Astrocyte (in vitro differentiated cells and primary cell): ENCODE measurements at regions not wholly inside any gene's neighbourhood (a gene's known extent, or its start where the extent isn't known, plus 50 kb on each side); places are given as distances from the start of the nearest gene placed in this dataset.

ENCODE experiments used
- DNase-seq: peaks from one replicate; pipeline ENCODE4 v3.0.0-alpha.2; 2010; ENCODE audit warnings: low read depth
- FAIRE-seq: peaks from 2 replicates; lab custom pipeline; 2011; peaks lifted over from hg19 to GRCh38; lab: Jason Lieb, UNC
- H2AFZ ChIP-seq: 2 replicates; pipeline ENCODE4 v1.6.0; 2012; ENCODE audit warnings: low read depth, low read length, inconsistent platforms
- H3K27ac ChIP-seq: 2 replicates; pipeline ENCODE4 v1.5.1; 2011; ENCODE audit warnings: low read depth, low read length, inconsistent platforms
- H3K27me3 ChIP-seq: 2 replicates; pipeline ENCODE4 v1.6.0; 2011; ENCODE audit warnings: low read length, inconsistent platforms; ENCODE audit not compliant: insufficient read depth
- H3K36me3 ChIP-seq: 2 replicates; pipeline ENCODE4 v1.5.1; 2011; ENCODE audit warnings: low read length, inconsistent platforms; ENCODE audit not compliant: insufficient read depth
- H3K4me1 ChIP-seq: 2 replicates; pipeline ENCODE4 v1.5.1; 2011; ENCODE audit warnings: low read length, inconsistent platforms; ENCODE audit not compliant: insufficient read depth
- H3K4me2 ChIP-seq: 2 replicates; pipeline ENCODE4 v1.6.0; 2012; ENCODE audit warnings: low read length, inconsistent platforms
- H3K4me3 ChIP-seq: 2 replicates; pipeline ENCODE4 v1.5.1; 2011; ENCODE audit warnings: low read depth, mild to moderate bottlenecking, low read length, inconsistent platforms; ENCODE audit not compliant: insufficient read depth
- H3K79me2 ChIP-seq: 2 replicates; pipeline ENCODE4 v1.6.0; 2012; ENCODE audit warnings: mild to moderate bottlenecking, low read length, inconsistent platforms; ENCODE audit not compliant: insufficient read depth
- H3K9ac ChIP-seq: 2 replicates; pipeline ENCODE4 v1.6.0; 2012; ENCODE audit warnings: mild to moderate bottlenecking, low read length, inconsistent platforms
- H3K9me3 ChIP-seq: 2 replicates; pipeline ENCODE4 v1.5.1; 2012; ENCODE audit warnings: low read depth, mild to moderate bottlenecking, low read length, inconsistent platforms; ENCODE audit not compliant: insufficient read depth
- H4K20me1 ChIP-seq: 2 replicates; pipeline ENCODE4 v1.6.0; 2012; ENCODE audit warnings: low read length, inconsistent platforms; ENCODE audit not compliant: insufficient read depth
- H3K27ac Mint-ChIP-seq: one replicate; pipeline ENCODE4 v1.8.0; 2021; ENCODE audit warnings: mild to moderate bottlenecking, mixed read lengths; ENCODE audit not compliant: unreplicated experiment
- H3K27me3 Mint-ChIP-seq: one replicate; pipeline ENCODE4 v1.8.0; 2021; ENCODE audit warnings: low read depth, mixed read lengths; ENCODE audit not compliant: unreplicated experiment
- H3K36me3 Mint-ChIP-seq: one replicate; pipeline ENCODE4 v1.8.0; 2021; ENCODE audit warnings: low read depth, mixed read lengths; ENCODE audit not compliant: unreplicated experiment
- H3K4me1 Mint-ChIP-seq: one replicate; pipeline ENCODE4 v1.8.0; 2021; ENCODE audit warnings: low read depth, mixed read lengths; ENCODE audit not compliant: unreplicated experiment
- H3K4me3 Mint-ChIP-seq: one replicate; pipeline ENCODE4 v1.8.0; 2021; ENCODE audit warnings: mild to moderate bottlenecking, moderate library complexity, mixed read lengths; ENCODE audit not compliant: unreplicated experiment
- H3K9me3 Mint-ChIP-seq: one replicate; pipeline ENCODE4 v1.8.0; 2021; ENCODE audit warnings: mild to moderate bottlenecking, mixed read lengths; ENCODE audit not compliant: unreplicated experiment
- CTCF ChIP-seq: IDR thresholded peaks from 2 replicates; pipeline ENCODE4 v1.5.1; 2011; ENCODE audit warnings: low read depth, mild to moderate bottlenecking, inconsistent platforms, low read length, moderate library complexity; ENCODE audit not compliant: insufficient read depth
- EZH2 ChIP-seq: IDR thresholded peaks from 2 replicates; pipeline ENCODE4 v1.6.1; 2012; ENCODE audit warnings: mild to moderate bottlenecking, low read length, inconsistent platforms; ENCODE audit not compliant: insufficient read depth

DNA sequence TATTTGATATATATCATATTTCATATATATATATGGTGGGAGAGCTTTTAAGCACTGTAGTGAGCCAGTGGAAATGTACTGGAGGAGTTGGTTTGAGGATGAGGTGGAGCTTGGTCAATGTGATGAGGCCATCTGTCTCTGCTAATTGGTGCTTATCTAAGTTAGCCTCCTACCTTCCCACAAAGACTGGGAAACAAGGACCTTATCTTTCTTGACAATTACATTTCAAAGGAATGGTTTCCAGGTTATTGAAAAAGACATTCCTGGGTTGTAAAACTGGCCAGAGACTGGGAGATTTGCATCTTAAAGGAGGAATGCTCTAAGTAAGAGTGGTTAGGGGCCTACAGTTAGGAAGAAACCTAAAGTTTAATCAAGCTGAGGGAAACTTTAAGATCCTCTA lies 212.8 kb upstream of the SYT1 start:
- Histone ChIP-seq H4K20me1 (no peaks in the 10 kb centered on the region), H2AFZ (no peak overlapping the region), H3K79me2 (no peaks in the 10 kb centered on the region), H3K9me3 (no peaks in the 10 kb centered on the region), H3K9ac (no peak overlapping the region), H3K36me3 (no peaks in the 10 kb centered on the region), H3K27ac (no peak overlapping the region), H3K4me2 (no peak overlapping the region), H3K4me3 (no peak overlapping the region), H3K27me3 (no peaks in the 10 kb centered on the region), H3K4me1 (no peaks in the 10 kb centered on the region)
- no peaks in the 10 kb centered on the region for H3K36me3 Mint-ChIP-seq
- FAIRE-seq (no peak), DNase-seq (peak; percentile 26)
- H3K4me1 Mint-ChIP-seq, result no peaks in the 10 kb centered on the region
- no peaks in the 10 kb centered on the region for H3K9me3 Mint-ChIP-seq
- H3K4me3 Mint-ChIP-seq, result no peak overlapping the region
- no peak overlapping the region for H3K27ac Mint-ChIP-seq
- TF ChIP-seq CTCF, result no peak
- H3K27me3 Mint-ChIP-seq, result peaks cover 15% of the 10 kb centered on the region

DNA sequence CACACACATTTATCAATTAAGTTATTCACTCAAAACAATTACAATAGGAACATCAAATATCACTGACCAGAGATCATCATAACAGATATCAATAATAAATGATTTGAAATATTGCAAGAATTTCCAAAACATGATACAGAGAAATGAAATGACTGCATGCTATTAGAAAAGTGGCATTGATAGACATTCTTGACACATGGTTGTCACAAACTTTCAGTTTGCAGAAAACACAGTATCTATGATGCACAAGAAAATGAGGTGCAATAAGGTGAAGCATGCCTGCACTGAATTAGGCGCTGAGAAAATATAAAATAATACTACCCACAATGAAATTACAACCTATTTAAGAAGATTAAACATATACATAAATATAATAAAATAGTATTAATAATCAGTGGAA lies 198.0 kb upstream of the SYT1 start:
- Histone ChIP-seq H3K9ac (no peak overlapping the region), H3K36me3 (no peaks in the 10 kb centered on the region), H3K27me3 (no peaks in the 10 kb centered on the region), H3K27ac (no peak overlapping the region), H3K4me3 (no peak overlapping the region), H3K4me1 (peaks cover 2% of the 10 kb centered on the region), H4K20me1 (no peaks in the 10 kb centered on the region), H3K79me2 (no peaks in the 10 kb centered on the region), H3K9me3 (no peaks in the 10 kb centered on the region), H3K4me2 (no peak overlapping the region), H2AFZ (no peak overlapping the region)
- H3K36me3 Mint-ChIP-seq, result no peaks in the 10 kb centered on the region
- no peak for DNase-seq
- no peak overlapping the region for H3K27ac Mint-ChIP-seq
- TF ChIP-seq CTCF, result no peak
- no peak for TF ChIP-seq EZH2
- no peaks in the 10 kb centered on the region for H3K27me3 Mint-ChIP-seq
- no peaks in the 10 kb centered on the region for H3K9me3 Mint-ChIP-seq
- H3K4me1 Mint-ChIP-seq, result peaks cover 4% of the 10 kb centered on the region
- no peak for FAIRE-seq
- H3K4me3 Mint-ChIP-seq, result no peak overlapping the region

GRCh38 chr12:78671295-78671694 lies 193.3 kb upstream of the SYT1 start:
- DNase-seq, result peak; percentile 93
- Histone ChIP-seq H3K27me3 (no peaks in the 10 kb centered on the region), H2AFZ (peak overlapping the region; percentile 57), H3K4me3 (no peak overlapping the region), H3K36me3 (no peaks in the 10 kb centered on the region), H3K9ac (no peak overlapping the region), H3K4me2 (peak overlapping the region; percentile 59), H4K20me1 (no peaks in the 10 kb centered on the region), H3K79me2 (no peaks in the 10 kb centered on the region), H3K27ac (peak overlapping the region; percentile 58), H3K9me3 (no peaks in the 10 kb centered on the region), H3K4me1 (peaks cover 3% of the 10 kb centered on the region)
- FAIRE-seq, result peak; percentile 50
- TF ChIP-seq CTCF (no peak), EZH2 (no peak)
- Mint-ChIP-seq H3K4me1 (peaks cover 13% of the 10 kb centered on the region), H3K27ac (no peak overlapping the region), H3K27me3 (no peaks in the 10 kb centered on the region), H3K9me3 (no peaks in the 10 kb centered on the region), H3K4me3 (no peak overlapping the region), H3K36me3 (no peaks in the 10 kb centered on the region)
